ENCODE measurements at regions not wholly inside any gene's neighbourhood (a gene's known extent, or its start where the extent isn't known, plus 50 kb on each side); places are given as distances from the start of the nearest gene placed in this dataset.

GRCh38 chr4:112853662-112854256, 195.7 kb upstream of the ANK2 start:
- TF ChIP-seq, protein P1, sequence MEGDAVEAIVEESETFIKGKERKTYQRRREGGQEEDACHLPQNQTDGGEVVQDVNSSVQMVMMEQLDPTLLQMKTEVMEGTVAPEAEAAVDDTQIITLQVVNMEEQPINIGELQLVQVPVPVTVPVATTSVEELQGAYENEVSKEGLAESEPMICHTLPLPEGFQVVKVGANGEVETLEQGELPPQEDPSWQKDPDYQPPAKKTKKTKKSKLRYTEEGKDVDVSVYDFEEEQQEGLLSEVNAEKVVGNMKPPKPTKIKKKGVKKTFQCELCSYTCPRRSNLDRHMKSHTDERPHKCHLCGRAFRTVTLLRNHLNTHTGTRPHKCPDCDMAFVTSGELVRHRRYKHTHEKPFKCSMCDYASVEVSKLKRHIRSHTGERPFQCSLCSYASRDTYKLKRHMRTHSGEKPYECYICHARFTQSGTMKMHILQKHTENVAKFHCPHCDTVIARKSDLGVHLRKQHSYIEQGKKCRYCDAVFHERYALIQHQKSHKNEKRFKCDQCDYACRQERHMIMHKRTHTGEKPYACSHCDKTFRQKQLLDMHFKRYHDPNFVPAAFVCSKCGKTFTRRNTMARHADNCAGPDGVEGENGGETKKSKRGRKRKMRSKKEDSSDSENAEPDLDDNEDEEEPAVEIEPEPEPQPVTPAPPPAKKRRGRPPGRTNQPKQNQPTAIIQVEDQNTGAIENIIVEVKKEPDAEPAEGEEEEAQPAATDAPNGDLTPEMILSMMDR (IDR thresholded peaks at IDR 0.05) = no peak
- no peak for TF ChIP-seq EZH2 (IDR thresholded peaks at IDR 0.05; ENCODE audit: borderline replicate concordance, insufficient read depth, low read depth, low read length, poor library complexity, severe bottlenecking)

Measured in B cell (primary cell).